ENCODE measurements at regions not wholly inside any gene's neighbourhood (a gene's known extent, or its start where the extent isn't known, plus 50 kb on each side); places are given as distances from the start of the nearest gene placed in this dataset.

DNA sequence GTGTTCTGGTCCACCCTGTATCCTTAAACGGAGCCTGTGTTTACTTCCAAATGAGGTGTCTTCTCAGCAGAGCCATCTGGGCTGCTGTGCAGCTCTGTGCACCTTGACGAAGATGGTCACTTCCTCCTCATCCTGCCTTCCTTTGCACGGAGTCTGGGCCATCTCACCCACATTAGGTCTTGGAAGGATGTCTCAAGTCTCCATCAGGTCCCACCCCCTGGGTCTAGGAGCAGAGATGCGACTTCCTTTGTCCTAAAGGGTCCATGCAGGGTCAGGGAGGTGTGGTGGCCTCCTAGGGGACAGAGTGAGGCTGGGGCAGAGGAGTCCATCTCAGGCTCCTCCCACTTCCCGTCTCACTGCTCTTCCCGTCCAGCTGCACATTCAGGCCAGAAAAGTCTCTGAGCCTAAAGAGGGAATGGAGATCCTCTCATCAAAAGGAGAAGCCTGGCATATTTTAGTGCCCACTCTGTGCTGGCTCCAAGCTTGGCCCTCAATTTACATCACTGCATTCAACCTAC is 209.2 kb downstream of the MATN1 start:
- no peak for DNase-seq (ENCODE audit: low read depth in 3 of 3)

DNA sequence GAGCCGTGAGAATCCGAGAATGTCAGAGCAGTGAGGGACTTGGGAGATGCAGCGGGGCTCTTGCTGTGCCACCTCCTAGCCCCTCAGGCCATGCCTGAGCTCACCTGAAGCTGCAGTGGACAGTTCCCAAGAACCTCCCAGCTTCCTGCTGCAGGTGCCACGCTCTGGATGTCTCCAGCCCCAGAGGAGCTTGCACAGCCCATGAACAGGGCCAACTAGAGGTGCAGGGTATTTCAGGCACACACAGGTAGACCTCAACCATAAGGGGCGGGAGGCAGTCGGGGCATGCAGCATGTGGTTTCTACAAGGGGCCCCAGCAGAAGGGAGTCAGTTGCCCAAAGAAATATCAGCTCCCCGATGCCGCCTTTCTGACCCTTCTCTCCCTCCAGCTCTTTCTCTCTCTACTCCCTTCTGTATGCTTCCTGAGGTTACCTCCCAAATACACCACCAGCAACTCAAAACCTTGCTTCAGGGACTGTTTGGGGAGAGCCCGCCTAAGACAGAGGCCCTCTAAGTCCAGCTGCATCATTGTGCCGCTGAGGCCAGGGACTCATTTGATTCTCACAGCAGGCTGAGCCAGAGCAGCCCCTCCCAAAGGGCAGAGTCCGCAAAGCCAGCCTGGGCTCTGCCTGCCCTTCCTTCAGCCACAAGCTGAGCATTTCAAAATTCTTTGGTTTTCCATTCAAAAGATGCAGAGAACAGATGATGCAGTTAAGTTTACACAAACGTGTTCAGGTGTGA is 209.8 kb downstream of the MATN1 start:
- DNase-seq (ENCODE audit: low read depth in 3 of 3), result no peak

DNA sequence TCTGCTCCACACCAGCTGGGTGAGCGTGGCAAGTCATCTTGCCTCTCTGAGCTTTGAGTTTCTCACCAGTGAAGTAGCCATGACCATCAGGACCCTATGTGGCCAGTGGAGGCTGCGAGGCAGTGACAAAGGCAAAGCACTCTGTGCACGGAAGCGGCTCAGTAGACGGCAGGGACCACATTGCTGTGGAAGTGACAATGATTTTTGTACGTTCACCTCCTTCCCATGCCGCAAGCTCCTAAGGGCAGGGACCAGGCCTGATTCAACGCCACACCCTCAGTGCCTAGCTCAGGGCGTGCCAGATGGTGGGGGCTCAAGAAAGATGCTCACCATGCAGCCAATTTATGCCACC is 210.5 kb downstream of the MATN1 start:
- no peak for DNase-seq (ENCODE audit: low read depth in 3 of 3)

DNA sequence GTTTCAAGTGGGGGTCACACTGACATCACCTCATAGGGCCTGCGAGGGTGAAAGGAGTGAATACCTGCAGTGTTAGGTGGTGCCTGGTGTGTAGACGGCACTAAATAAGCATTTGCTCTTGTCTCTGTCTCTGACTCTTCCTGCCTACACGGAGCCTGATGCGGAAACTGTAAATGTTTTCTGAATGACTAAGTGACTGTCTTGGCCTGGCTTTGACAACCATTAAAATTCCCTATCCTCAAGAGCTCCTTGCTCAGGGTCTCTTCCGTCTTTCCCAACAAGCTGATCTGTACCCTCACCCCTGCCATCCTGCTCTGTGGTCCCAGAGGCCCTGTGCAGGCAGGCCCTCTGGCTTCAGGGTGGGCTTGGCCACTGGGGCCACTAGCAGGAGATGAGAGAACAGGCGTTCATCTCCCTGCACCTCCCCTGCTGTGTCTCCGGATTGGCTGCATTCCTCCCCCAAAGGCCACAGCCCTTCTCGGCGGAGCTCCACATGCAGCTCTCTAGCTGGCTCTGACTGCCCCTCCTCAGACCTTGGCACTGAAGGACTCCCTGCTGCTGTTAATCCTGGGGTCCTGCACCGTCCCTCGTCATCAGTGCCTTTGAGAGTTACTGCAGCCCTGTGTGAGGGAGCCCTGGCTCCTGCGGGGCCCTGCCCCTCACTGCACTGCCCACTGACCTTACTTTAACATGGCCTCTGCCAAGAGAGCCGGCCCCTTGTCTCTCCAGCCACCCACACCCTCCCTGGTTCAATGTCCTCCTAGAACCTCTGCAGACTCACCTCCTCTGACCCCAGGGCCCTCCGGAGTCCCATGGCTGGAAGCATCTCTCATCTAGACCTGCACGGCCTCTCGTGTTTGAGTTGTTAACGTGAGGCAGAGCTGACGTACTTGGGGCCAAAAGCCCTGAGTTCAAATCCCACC is 211.1 kb downstream of the MATN1 start:
- DNase-seq (ENCODE audit: low read depth in 3 of 3), result no peak

DNA sequence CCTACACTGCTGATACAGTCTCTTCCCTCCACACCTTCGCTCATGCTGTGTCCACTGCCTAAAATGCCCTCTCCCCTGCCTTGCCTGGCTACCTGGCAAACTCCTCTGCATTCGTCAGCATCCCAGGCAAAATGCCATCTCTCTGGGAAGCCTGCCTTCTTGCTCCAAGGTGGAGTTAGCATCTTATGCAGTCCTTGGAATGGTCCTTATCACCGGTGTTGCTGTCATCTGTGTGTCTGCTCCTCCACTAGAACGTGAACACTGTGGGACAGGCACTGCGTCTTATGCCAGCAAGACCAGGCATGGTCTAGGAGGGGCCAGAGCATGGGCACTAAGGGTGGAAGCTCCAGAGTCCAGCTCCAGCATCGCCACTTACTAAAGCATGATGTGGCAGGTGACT is 211.8 kb downstream of the MATN1 start:
- no peak for DNase-seq (ENCODE audit: low read depth in 3 of 3)

DNA sequence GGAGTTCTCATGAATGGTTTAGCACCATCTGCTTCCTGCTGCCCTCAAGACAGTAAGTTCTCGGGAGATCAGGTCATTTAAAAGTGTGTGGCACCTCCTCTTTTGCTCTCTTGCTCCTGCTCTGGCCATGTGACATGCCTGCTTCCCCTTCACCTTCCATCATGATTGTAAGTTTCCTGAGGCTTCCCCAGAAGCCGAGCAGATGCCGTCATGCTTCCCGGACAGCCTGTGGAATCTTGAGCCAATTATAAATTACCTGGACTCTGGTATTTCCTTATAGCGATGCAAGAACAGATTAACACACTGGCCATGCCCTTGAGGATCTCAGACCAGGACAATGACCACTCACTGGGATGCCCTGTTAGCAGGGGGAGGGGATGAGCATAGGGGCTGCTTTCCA is 212.3 kb downstream of the MATN1 start:
- DNase-seq (ENCODE audit: low read depth in 3 of 3), result no peak

DNA sequence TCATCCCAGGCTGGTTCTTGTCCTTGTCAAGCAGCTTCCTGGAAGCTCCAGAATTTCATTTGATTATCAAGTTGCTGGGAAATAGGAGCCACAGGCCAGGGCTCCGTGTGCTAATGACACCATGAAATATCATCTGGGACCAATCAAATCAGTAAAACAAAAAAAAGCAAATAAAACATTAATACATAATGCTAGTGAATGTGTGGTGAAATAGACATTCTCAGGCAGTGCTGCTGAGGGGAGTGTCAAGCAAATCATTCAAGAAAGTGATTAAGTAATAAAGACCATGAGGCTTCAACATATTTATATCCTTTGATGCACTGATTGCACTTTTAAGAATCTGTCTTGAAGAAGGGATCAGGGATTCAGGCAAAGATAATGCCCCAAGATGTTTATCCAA is 213.7 kb downstream of the MATN1 start:
- no peak for DNase-seq (ENCODE audit: low read depth in 3 of 3)

DNA sequence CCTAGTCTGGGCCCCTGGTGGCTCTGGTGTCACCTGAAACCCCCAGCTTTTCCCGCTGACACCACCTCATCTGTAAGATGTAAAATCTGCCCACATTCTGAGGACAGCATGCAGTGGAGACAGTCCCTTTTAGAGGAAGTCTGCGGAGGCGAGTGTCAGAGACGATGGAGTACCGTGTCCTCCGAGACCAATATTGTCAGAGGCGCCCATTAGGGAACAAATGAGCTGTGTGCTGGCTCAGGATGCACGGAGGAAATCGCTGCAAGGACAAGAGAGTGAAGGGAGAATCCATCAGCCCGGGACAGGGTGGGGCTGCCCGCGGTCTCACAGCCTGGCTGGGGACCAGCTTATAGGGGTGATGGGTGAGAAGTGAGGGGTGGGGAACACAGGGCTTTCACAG is 214.8 kb downstream of the MATN1 start:
- no peak for DNase-seq (ENCODE audit: low read depth in 3 of 3)

DNA sequence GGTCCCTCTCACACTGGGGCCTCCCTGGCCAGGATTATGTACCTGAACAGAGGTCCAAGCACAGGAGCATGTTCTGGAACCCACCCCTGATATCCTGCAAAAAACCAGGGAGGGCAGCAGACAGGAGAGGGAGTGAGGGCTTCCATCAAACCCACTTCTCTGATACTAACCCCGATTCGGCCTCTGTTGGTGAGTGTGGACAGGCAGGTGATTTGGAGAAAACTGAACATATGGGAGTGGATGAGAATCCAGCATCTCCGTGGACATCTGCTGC is 215.3 kb downstream of the MATN1 start:
- no peak for DNase-seq (ENCODE audit: low read depth in 3 of 3)

DNA sequence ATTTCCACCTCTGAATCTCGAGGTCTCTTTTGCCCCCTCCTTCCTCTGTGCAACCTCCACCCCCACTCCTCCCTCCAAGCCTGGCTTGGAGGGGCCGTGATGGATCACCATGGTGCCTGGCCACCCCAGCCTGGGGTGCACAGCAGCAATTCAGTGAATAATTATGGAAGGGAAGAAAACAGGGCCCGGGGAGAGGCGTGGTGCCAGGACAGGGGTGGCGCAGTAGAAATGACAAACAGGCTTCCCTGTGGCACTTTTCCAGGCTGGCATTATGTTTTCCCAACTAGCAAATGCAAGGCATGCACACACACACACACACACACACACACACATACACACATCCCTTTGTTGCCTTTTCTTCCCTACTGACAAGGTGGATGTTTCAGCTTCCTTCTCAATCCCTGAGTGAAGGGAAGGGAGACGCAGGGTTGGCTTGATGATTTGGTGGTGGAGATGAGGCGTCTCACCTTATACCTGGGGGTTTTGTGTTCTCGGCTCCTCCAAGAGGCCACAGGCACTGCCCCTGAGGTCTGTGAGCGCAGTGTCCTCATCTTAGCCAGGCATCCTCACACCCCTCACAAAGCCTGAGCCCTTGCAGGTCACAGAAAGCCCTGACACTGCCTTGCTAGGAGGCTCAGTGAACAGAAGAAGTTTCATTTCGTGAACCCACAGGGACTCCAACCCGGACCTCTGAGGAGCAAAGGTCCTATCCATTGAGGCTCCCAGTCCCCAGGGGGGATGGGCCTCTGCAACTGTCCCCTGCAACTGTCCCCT is 215.8 kb downstream of the MATN1 start:
- no peak for DNase-seq (ENCODE audit: low read depth in 3 of 3)

DNA sequence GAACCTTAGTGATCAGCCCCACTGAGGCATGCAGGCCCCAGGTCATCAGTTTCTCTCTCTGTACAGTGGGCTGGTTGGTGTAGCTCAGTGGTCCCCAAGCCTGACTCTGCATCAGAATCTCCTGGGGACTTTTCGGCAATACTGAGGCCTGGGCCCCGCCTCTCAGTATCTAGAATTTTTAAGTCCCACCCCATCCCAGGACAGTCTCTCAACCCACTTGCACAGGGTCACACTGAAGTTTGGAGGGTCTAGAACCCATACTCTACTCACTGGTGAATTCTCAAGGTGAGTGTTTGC is 216.4 kb downstream of the MATN1 start:
- DNase-seq (ENCODE audit: low read depth in 3 of 3), result no peak

DNA sequence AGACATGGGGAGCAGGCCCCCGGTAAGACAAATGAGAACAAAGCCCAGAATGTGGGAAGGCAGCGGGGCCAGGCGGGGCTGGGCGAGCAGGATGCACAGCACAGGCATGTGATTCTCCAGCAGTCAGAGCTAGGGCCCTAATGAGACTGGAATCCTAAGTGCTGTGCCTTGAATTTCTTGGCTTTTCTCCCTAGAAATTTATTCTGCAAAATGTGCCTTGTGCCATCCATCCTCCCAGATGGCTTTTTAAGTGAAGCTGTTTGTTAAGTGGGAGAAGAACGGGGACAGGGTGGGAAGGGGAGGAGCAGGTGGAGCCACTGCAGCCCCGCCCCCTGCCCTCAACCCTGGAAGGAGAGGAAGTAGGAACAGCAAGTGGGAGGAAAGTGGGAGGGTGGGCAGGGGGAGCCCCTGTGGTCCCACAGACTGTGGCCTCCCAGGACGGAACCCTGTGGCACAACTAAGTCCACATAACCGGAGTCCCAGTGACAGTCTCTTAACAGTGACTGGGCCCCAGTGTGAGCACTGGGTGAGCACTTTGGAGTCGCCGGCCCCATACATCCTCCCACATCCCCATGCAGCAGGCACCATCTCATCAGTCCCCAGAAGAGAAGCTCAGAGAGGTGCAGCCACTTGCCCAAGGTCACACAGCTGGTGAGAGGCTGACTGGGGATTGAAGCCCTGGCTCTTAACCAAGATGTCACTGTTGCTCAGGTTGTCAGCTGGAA is 216.9 kb downstream of the MATN1 start:
- DNase-seq (ENCODE audit: low read depth in 3 of 3), result no peak

DNA sequence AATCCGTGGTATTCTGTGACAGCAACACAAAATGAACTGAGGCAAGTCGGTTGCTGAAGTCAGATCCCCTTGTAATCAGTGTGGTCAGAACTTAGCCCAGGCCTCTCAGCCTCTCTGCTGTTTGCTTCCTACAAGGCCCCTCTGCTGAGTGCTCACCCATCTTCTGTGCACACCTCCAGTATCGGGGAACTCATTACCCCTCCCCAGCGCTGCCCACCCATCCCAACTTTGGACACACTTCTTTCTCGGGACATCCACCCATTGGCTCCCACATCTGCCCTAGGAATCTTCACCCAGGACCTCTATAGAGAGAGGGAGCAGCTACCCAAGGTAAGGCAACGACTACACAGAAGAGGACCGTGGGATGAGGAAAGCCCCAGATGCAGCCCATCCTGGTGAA is 217.5 kb downstream of the MATN1 start:
- no peak for DNase-seq (ENCODE audit: low read depth in 3 of 3)

DNA sequence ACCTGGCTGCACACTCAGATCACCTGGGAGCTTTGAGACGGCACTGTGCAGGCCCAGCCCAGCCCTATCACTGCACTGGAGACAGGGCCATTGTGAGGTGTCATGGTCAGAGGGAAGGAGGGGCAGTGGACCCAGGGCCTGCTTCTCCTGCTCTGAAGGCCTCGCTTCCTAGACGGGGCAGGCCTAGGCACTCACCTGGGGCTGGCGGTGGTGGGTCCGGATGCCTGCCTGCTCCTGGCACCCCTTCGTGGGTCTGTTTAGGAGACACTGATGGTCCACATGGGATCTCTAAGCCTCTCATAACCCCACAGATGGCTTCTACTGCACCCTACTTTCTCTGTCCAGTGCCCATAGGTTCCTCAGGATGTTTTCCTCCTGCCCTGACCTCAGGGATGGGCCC is 230.9 kb downstream of the MATN1 start:
- DNase-seq (ENCODE audit: low read depth in 3 of 3), result no peak

DNA sequence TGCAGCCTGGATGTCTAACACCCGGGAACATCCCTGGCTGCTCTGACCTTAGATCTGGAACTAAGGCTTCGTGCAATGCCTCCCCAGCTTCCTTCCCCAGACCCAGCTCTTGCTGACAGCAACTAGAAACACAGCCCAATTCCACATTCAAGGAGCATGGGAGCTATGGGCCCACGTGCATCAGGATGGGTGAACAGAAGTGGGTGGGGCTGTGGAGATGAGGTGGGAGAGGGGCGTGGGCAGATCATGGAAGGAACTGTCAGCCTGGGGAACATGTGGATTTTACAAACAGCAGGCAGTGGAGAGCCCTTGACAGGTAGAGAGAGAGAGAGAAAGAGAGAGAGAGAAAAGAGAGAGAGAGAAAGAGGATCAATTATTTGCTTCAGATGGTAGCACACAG is 231.6 kb downstream of the MATN1 start:
- DNase-seq (ENCODE audit: low read depth in 3 of 3), result no peak

DNA sequence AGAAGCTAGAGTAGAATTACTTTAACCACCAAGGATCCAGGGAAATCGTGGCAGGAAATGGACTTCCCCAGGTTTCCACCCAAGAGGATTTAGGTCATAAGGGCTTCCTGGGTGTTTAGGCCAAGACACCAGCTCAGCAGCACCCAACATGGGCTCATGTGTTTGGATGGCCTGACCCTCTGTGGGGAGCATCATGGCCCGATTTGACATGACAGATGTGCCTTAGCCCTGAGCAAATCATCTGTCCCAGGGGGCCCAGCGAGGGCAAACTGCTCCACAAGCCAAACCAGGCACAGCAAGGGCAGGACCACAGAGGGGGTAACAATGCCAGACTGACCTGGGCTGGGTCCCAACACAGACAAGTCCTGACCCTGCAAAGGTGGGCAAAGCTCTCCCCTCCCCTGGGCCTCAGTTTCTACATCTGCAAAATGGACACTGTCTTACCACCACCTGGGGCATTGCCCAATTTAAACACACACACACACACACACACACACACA is 232.8 kb downstream of the MATN1 start:
- DNase-seq (ENCODE audit: low read depth in 3 of 3), result no peak

DNA sequence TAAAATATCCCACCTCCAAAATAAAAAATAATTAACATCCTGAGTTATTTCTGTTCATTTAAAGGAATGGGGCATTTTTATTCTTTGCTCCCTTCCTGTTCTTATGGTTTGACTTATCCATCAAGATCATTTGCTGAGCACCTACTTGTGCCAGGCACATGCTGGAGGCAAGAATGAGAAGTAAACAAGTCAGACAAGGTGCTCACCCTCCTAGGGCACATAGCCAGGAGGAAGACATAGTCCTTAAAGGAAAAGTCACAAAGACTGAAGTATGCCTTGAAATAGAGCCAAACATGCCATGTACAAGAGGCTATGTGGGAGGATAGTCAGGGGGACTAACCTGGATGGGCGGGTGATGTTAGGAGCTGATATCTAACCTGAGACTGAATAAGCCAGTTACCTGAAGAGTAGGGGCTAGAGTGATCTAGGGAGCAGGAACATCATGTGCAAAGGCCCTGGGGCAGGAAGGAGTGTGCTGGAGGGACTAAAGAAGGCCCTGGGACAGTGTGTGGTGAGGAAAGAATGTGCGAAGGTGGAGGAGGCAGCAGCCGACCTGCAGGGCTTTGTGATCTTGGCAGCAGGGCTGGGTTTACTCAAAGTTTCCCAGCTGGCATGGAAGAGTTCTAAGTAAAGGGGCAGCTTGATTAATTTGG is 233.5 kb downstream of the MATN1 start:
- DNase-seq (ENCODE audit: low read depth in 3 of 3), result no peak

DNA sequence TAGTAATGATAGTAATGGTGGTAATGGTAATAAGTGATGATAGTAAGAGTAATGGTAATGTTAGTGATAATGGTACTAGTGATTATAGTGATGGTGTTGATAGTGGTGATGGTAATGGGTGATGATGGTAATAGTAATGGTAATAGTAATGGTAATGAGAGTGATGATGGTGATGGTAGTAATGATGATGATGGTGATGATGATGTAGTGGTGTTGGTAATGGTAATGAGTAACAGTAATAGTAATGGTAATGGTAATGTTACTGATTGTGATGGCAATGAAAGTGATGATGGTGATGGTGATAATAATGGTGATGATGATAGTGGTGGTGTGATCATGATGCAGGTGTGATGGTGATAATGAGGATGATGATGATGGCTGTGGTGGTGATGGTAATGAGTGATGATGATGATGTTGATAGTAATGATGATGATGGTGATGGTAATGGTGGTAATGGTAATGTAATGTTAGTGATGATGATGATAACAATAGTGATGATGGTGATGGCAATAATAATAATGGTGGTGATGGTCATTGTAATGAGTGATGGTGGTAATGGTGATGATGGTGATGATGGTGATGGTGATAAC is 235.0 kb downstream of the MATN1 start:
- DNase-seq (ENCODE audit: low read depth in 3 of 3), result no peak

DNA sequence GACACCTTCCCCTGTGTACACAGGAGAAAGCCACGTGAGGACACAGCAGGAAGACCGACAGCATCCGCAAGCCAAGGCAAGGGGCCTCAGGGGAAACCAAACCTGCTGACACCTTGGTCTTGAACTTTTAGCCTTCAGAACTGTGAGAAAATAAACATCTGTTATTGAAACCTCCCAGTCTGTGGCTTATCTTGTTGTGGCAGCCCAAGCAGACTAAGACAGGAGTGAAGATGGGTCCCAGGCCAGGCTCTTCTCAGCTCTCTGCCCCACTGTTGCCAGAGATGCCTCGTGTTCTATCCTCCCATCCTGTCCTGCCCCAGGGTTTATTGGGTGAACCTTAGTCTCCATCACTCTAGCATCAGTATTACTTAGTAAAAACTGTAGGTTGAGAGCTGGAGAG is 236.3 kb downstream of the MATN1 start:
- DNase-seq (ENCODE audit: low read depth in 3 of 3), result no peak

DNA sequence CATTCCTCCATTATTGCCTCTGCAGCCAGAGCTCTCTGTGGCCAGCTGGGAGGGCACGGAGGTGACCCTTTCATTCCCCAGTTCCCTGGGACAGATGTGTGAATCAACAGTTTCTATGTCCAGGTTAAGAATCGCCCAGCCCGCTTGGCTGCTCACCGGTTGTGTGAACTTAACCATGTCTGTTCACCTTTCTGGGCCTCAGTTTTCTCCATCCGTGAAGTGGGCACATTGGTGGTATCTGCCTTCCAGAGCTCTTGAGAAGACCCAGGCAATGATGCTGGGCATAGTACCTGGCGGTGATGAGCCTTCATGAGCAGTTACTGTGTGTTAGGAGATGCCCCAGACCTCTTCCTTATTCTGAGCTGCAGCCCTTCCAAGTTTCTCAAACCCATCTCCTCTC is 238.3 kb downstream of the MATN1 start:
- no peak for DNase-seq (ENCODE audit: low read depth in 3 of 3)

DNA sequence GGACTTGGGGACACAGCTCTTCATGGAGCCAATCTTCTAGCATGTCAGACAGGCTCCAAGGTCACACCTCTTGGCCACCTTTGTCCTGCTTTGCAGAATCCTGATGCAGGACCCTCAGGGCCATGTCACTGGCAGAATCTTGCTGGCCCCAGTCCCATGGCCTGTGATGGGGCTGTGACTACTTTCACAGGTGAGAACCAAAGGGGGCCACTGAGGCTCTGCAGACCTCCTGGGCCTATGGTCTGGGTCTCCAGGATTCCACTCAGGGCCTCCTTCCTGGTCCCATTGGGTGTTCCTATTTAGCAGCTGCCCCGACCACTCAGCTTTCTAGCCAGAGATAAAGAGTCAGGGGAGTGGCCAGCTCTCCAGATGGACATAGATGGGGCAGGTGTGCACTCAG is 238.7 kb downstream of the MATN1 start:
- no peak for DNase-seq (ENCODE audit: low read depth in 3 of 3)

All from stimulated activated CD4-positive, alpha-beta T cell treated with anti-CD3 and anti-CD28 coated beads, TNF-alpha, amount 100 ng/mL, for 48 hours (primary cell).